Activated effector memory CD4-positive, alpha-beta T cell treated with anti-CD3 and anti-CD28 coated beads, Interleukin-2, amount 50 U/mL, for 16 hours (primary cell): ENCODE measurements at regions not wholly inside any gene's neighbourhood (a gene's known extent, or its start where the extent isn't known, plus 50 kb on each side); places are given as distances from the start of the nearest gene placed in this dataset.
"Not testable (repeated sequence)": the region's sequence is repeated elsewhere in the genome, so short reads cannot be mapped to it uniquely, and the experiment has no call there.

Source experiments
- DNase-seq: peaks from one replicate; pipeline ENCODE4 v3.0.0-alpha.2; 2020

DNA sequence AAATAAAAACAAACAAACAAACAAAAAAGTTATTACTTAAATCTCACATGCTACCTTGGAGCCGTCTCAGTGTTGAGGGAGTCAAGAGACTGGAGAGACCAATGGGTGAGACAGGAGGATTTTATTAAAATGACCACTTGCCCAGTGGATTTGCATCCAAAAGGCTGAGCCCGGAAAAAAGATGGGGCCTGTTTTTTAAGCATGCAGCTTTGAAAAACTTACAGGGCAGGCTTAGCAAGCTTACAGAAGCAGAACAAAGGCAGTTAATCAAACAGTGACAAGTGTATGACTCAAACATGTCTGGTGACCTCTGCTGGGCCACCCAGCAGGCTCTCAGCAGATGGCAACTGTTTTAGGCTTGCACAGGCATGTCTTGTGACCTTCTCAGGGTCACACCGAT lies 82.5 kb downstream of the POTEH start:
- not testable (repeated sequence) for DNase-seq

DNA sequence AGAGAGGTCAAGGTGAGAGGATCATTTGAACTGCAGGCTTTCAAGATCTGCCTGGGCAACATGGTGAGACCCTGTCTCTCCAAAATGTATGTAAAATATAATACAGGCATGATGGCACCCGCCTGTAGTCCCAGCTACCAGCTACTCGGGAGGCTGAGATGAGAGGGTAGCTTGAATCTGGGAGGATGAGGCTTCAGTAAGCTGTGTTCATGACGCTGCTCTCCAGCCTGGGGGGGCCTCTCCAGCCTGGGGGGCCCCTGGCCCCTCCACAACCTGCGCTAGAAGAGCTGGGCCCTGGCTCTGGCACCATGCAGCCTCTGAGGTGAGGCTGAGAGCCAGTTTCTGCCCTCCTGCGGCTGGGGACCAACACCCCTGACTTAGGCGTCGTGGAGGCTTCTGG lies 85.3 kb downstream of the POTEH start:
- DNase-seq = not testable (repeated sequence)

DNA sequence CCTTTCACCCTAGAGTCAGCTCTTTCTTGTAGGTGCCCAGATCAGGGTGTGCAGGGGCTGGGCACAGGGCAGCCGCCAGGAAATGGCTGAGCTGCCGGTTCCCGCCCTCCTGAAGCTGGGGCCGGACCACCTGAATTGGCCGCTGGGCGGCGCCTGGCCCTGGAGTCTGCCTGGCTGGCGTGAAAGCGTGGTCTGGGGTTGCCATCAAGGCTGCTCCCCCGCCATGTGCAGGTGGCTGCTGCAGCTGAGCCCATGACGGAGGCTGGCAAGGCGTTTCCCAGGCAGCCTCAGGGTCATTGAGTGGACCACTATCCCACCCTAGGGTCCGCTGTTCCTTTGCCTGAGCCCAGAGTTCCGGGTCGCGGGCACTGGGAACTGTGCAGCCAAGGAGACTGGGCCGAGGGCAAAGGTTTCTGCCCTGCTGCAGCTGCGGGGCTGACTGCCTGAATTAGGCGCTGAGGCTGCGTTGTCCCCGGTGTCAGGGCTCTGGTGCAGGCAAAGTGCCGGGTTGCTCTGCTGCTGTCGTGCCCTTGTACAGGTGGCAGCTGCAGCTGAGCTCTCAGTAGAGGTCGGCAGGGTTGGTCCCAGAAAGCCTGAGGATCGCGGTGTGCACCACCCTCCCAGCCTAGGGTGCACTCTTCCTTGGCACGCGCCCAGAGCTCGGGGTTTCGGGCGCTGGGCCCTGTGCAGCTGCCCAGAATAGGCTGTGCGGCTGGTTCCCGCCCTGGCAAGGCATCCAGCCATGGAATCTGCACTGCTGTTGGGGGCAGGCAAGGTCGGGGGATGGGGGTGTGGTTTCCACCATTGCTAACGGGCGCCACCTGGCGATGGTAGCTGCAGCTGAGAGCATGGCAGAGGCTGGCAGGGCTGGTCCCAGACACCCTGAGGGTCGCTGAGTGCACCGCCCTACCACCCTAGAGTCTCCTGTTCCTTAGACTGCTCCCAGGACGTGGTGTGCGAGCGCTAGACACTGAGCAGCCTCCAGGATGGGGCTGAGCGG lies 86.1 kb downstream of the POTEH start:
- DNase-seq = peak; percentile 61

DNA sequence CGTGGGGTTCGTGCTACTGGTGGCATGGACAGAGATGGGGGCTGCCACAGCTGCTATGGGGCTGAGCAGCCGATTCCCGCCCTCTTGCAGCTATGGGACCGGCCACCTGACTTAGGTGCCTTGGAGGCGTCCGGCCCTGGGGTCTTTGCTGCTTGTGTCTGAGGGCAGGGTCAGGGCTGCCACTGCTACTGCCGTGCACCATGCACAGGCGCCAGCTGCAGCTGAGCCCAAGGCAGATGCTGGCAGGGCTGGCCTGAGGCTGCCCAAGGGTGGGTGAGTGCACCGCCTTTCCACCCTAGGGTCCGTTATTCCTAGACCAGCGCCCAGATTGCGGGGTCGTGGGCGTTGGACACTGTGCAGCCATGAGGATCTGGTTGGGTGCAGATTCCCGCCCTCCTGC lies 86.9 kb downstream of the POTEH start:
- not testable (repeated sequence) for DNase-seq

DNA sequence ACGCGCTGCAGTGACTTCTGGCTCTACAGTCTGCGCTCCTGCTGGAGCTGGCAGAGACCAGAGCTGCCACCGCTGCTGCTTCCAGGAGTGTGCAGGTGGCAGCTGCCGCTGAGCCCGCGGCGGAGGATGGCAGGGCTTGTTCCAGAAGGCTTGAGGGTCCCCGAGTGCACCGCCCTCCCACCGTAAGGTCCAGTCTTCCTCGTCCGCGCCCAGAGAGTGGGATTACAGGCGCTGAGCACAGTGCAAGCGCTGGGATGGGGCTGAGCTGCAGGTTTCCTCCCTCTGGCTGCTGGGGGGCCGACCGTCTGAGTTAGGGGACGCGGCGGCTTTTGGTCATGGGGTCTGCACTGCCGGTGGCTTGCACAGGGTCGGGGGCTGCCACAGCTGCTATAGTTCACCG lies 87.3 kb downstream of the POTEH start:
- DNase-seq = not testable (repeated sequence)

DNA sequence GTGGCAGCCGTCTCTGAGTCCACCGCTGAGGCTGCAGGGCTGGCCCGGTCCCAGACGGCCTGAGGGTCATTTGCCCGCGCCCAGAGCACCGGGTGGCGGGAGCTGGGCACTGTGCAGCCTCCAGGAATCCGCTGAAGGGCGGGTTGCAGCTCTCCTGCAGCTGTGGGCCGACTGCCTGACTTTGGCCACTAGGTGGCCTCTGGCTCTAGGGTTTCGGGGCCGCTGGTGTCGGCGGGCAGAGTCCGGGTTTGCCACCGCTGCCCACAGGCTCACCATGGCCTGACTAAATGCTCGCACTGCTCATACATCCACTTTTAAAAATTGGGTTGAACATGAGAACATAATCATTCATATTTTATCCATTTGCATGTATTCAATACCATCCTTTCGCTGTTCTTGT lies 87.7 kb downstream of the POTEH start:
- not testable (repeated sequence) for DNase-seq

DNA sequence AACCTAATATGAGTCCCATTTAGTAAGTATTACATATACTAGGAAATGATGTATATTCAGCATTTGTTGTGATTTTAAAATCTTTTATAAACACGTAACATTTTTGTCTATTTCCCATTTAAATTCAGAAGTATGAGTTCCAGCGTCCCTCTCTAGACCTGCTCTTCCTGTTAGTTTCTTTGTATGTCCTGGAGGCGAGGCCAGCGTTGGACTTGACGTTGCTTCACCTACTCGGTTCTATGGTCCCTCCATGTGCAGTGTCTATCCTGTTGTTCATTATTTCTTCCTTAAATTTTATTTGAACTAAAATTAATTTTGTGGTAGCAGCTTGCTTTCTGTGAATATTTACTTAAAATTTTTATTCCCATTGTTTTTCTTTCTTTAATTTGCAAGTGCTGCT lies 88.5 kb downstream of the POTEH start:
- DNase-seq = peak; percentile 60

DNA sequence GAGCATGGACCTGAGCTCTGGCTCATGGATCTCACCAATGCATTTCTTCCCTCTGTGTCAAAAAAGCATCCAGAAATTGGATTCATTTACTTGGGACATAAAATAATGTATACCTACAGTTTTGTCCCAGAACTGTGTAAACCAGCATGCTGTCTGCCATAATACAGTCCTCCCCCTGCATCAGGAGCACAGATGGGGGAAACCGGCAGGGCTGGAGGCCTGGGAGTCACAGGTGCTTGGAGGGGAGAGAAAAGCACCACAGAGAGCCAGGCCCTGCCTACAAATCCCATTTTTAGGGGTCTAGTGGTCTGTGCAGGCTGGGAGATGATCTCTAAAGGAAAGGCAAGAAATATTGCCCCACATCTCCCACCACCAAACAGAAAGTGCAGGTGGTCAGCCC lies 91.8 kb downstream of the POTEH start:
- DNase-seq = not testable (repeated sequence)

DNA sequence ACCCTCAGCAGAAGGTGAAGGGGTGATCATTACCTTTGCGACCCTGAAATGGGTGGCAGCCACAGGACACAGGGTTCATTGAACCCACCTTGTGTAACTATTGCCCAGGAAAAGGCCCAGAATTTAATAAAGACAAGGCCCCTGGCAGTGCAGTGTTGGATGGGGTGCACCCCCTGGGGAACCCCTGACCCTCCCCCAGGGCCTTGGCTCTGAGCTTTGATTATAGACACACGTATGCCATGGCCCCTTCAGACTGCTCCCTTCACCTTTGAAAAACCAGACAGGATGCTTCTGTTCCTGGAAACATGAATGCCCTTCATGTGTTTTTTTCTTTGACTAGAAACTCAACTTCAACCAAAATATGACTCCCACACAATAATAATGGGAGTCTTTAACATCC lies 93.1 kb downstream of the POTEH start:
- not testable (repeated sequence) for DNase-seq

DNA sequence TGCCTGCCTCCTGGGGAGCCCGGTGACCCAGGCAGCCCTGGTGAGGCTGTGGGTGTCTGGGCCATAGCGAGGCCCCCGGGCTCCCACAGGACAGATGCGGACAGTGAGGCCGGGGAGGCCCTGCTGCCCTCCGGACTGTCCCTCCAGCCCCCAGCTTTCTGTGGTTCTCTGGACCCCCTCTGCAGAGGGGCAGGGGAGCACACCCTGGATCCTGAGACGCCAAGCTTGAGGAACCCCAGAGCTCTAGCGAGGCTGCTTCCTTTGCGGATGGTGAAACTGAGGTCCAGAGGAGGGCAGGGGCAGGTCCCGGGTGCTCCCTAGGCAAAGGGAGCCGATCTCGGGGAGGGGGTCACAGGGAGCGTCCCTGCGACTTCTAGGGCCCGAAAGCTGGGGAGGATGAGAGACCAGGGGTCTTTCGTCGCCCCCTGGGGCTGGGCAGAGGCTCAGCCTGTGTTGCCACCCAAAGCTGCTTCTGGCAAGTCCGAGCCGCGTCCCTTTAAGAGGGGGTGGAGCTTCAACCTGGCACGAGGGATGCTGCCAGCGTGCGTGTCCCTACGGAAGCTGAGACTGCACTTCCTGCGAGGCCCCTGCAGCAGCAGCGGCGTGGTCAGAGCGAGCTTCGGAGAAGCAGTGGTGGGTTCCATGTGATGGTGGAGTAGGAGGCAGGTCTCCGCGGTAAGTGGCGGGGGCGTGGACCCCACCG lies 94.7 kb downstream of the POTEH start:
- DNase-seq = not testable (repeated sequence)

DNA sequence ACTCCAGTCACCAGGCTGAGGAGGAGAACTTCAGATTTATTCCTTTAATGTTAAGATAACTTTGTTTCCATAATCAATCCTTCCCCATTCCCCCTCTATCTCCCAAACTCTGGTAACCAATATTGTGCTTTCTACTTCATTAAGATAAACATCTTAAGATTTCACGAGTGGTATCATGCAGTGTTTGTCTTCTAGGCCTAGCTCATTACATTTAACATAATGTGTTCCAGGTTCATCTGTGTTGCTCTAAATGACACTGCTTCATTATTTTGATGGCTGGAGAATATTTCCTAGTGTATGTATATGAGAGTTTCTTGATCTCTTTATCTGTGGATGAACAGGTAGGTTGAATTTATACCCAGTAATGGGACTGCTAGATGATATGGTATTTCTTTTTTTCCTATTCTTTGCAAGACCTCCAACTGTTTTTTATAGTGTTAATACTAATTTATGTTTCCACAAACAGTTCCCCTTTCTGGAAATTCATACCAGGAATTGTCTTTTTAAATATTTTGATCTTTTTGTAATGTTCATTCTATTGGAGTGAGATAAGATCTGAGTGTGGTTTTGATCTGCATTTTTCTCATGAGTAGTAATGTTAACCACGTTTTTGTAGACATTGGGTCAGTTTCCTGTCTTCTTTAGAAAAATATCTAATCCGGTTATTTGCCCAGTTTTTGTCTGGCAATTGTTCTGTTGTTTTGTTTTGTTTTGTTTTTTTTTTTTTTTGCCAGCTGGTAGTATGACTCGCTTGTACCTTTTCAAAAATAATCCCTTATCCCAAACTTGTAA lies 97.3 kb downstream of the POTEH start:
- DNase-seq = not testable (repeated sequence)

DNA sequence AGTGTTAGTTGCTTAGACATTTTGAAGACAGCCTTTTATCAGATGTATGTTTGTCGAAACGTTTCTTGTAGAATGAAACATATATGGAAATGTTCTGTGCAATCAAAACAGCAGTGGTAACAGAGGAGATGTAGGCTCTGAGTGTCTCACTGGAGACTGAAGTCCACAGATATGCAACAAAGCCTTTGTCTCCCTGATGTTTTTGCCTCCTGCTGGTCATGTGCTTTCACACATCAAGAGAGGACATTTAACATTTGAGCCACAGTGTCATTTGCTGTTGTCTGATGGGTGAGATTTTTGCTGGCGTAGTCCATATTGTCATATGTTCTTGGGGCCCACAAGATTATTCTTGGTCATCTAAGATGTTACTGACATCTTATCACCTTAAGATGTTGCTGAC lies 101.7 kb downstream of the POTEH start:
- DNase-seq = not testable (repeated sequence)

DNA sequence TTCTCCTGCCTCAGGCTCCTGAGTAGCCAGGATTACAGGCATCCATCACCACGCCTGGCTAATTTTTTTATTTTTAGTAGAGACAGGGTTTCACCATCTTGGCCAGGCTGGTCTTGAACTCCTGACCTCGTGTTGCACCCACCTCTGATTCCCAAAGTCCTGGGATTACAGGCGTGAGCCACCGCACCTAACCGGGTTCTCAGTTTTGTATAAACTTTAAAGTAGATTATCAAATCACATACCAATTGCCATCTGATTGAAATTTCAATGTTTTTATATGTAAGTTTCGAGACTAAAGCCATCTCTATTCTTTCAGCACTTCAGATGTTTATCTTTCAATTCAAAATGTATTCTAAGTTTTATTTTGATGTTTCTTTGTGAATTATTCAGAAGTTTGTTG lies 110.1 kb downstream of the POTEH start:
- not testable (repeated sequence) for DNase-seq

DNA sequence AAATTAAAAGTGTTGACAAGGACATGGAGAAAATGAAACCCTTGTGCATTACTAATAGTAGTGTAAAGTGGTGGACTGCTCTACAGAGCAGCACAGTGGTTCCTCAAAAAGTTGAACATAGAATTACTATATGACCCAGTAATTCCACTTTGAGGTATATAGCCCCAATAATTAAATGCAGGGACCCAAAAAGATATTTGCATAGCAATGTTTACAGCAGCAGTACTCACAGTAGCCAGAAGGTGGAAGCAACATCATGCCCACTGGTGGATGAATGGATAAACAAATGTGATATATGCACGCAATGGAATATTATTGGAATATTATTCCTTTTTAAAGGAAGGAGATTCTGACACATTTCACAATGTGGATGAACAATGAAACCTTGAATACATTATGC lies 121.3 kb downstream of the POTEH start:
- not testable (repeated sequence) for DNase-seq

DNA sequence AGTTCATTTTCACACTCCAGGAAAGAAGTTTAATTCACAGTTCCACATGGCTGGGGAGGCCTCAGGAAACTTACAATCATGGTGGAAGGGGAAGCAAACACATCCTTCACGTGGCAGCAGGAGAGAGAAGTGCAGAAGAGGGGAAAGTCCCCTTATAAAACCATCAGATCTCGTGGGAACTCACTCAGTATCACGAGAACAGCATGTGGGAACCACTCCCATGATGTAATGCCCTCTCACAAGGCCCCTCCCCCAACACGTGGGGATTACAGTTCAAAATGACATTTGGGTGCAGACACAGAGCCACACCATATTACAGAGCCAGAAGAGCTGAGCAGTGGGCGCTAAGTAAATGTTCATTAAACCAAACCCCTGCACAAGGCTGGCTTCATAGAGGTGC lies 126.0 kb downstream of the POTEH start:
- DNase-seq = not testable (repeated sequence)

DNA sequence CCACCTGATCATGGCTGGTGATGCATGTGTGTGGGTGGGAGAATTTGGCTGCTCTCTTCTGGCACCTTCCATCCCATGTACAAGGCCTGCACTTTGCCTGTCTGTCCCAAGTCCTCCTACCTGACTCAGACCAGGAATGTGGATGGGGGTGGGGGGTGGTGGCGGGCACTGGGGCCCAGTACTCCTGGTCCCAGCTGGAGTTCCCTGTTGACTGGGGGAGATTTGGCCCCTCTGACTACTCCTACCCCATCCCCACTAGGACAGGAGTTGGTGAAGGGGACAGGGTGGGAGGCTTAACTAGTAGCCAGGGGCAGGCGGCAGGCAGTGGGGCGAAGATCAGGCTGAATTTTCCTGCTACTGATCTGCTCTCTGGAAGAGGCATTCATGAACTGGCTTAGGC lies 126.6 kb downstream of the POTEH start:
- not testable (repeated sequence) for DNase-seq

DNA sequence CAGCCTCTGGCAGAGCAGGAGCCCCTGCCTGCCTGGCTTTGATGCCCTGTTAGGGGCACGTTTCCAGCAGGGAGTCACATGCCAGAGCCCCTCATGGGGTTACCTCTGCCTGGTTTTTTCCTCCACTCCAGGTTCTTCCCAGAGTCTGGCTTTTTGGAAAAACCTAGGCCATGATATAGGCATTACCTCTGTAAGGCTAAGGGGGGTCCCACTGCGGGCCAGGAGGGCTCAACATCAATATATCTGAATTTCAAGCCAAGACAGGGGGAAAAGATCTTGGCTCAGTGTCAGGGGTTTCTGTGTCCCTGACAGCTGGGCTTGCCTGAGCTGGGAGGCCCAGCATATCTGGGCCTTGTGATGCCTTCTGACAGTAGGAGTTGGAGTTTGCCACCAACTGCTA lies 127.4 kb downstream of the POTEH start:
- not testable (repeated sequence) for DNase-seq

DNA sequence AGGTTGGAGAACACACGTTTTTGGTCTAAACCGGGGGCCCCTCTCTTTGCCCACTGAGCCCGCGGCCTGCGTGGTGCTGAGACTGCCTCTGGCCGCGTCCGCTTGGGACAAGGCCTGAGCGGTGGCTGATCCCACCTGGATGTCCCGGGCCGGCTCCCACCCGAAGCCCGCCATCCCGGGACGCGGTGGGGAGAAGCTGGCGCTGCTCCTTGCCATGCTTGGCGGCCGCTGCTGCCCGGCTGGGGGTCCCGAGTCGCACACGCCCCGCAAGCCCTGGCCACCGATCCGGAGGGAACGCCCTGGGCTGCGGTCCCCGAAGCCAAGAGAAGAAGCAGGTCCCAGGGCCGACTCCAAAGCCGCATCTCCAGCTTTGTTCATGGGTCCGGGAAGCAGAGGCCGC lies 130.1 kb downstream of the POTEH start:
- DNase-seq = not testable (repeated sequence)

DNA sequence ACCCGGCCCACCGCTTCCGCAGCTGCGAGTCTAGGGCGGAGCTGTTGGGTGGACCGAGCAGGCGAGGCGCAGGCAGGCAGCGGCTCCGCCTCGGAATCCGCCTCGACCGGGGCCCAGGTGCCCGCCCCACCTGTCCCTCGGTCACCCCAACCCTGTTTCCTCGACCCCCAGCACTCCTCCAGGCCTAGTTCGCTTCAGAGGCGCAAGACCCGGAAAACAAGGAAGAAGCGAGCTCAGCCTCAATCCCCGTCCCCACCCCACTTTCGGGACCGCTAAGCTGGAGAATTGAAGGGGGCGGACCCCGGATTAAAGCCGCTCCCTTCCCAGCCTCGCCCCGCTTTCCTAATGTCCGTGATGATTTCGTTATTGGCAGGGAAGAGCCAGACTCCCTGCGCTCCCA lies 131.3 kb downstream of the POTEH start:
- not testable (repeated sequence) for DNase-seq

DNA sequence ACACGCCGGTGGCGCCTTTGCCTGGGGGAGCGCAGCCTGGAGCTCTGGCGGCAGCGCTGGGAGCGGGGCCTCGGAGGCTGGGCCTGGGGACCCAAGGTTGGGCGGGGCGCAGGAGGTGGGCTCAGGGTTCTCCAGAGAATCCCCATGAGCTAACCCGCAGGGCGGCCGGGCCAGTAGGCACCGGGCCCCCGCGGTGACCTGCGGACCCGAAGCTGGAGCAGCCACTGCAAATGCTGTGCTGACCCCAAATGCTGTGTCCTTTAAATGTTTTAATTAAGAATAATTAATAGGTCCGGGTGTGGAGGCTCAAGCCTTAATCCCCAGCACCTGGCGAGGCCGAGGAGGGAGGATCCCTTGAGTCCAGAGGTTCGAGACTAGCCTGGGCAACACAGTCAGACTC lies 132.2 kb downstream of the POTEH start:
- DNase-seq = not testable (repeated sequence)

DNA sequence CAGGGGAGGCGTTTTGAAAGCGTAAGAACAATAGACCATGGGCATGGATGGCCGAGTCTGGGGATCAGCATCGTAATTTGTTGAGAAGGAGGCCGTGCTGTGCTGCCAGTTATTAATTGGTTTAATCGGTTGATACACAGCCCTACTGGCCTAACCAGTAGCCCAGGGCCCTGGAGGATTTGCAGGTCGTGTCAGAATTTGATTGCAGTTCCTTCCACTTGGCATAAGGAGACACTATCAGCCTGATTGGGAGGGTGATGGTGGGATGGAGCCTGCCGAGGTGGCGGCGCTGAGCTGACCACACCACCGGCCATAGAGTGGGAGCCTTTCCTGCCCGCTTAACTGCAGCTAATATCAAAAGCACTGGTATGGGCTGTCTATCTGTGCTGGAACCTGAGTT lies 133.4 kb downstream of the POTEH start:
- DNase-seq = peak; percentile 59

DNA sequence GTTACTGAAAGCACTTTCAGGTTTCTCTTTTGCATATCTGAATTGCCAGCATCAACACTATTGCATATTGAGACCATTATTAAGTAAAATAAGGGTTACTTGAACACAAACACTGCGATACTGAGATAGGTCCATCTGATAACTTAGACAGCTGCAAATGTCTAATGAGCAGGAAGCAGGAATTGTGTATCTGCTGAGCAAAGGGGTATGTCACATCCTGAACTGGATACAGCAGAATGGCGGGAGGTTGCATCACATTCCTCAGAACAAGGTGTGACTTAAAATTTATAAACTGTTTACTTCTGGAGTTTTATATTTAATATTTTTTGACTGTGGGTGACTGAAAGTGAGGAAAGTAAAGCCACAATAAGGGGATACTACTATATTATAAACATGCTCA lies 142.4 kb downstream of the POTEH start:
- not testable (repeated sequence) for DNase-seq

DNA sequence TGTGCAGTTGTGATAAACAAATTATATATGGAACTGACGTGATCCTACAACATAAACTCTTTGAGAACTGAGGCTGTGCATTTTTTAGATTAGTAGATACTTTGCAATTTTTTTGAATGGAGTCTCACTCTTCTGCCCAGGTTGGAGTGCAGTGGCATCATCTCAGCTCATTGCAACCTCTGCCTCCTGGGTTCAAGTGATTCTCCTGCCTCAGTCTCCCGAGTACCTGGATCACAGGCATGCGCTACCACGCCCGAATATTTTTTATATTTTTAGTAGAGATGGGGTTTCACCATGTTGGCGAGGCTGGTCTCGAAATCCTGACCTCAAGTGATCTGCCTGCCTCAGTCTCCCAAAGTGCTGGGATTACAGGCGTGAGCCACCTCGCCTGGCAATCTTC lies 145.9 kb downstream of the POTEH start:
- not testable (repeated sequence) for DNase-seq
